GM12874 (cell line): ENCODE measurements at regions not wholly inside any gene's neighbourhood (a gene's known extent, or its start where the extent isn't known, plus 50 kb on each side); places are given as distances from the start of the nearest gene placed in this dataset.

ENCODE experiments used
- CTCF ChIP-seq: IDR thresholded peaks from 2 replicates; pipeline ENCODE4 v1.5.1; 2011; ENCODE audit warnings: low read depth, mild to moderate bottlenecking, control low read depth, low read length, moderate library complexity; ENCODE audit not compliant: insufficient read depth

DNA sequence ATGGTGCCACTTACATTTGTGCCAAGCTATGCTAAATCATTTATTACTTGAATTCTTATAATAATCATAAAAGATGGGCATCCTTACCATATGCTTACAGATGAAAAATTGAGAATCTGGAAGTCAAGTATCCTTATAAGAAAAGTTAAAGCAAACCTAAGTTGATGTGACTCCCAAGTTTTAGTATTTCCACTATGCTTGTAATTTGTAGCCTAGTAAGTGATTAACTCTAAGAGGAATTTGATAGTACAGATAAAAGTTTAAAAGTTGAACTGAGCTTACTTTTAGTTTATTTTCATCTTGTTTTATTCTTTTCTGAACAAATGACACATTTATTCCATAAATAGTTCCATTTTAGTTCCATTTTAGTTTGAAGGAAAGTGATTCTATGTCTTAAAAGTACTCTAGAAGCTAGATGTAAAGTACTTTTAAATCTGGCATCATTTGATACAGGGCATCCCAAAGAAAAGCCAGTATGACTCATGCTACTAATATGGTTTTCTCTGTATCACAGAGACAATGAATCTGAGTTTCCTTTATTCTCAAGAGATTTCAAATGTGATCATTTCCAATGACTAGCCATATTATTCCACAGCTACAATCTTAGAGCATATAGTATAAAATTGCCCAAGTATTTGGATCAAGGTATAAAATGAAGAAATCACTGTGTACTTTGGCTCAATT lies 596.0 kb downstream of the SLC16A7 start:
- no peak for TF ChIP-seq CTCF

DNA sequence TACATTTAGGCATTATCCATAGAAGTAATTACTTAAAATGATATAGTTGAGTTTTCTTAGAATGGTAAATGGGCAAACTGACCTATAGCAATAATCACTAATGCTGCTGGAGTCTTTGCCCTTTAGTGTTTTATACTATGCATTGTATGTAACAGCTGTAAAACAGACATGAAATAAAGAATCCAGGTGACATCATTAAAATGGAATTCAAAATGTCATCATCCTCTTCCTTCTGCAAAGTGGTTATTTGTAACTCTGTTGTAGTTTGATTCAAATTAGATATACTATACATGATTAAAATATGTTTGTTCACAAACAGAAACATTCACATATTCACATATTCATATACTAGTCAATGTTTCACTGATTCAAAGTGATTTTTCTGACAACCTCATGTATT lies 598.8 kb downstream of the SLC16A7 start:
- no peak for TF ChIP-seq CTCF

DNA sequence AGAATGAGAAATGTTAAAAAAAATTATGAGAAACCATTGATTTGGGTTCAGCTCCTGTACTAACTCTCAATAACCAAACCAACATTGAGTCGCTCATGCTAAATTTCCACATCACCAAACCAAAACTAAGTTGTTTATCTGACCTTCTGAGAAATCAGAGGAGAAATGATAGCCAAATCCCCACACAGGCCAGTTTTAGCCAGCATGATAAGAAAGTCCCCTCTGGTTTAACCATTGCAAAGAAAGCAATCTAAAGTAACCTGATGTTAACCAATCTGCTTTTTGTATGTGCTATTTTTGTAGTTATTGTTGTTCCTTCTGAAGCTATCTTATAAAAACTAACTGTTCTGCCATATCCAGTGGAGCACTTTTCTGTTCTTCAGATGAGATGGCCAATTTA lies 599.7 kb downstream of the SLC16A7 start:
- TF ChIP-seq CTCF: no peak

GRCh38 chr12:60196366-60196765 lies 600.5 kb downstream of the SLC16A7 start:
- TF ChIP-seq CTCF: no peak

GRCh38 chr12:60197589-60197988 lies 601.8 kb downstream of the SLC16A7 start:
- no peak for TF ChIP-seq CTCF

- TF ChIP-seq CTCF: no peak
Observed at GRCh38 chr12:60201891-60202290, 606.1 kb downstream of the SLC16A7 start.

DNA sequence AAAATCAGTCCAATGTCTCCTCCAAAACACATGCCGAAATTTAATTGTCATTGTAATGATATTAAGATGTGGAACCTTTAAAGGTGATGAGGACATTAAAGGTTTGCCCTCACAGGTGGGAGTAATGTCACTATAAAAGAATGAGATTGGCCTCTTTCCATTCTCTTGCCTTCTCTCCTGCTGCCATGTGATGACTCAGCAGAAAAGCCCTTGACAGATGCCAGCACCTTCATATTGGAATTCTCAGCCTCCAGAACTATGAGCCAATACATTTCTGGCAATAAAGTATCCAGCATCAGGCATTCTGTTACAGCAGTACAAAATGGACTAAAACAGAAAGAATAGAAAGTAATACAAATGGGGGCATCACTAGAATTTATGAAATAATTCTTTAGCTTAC lies 609.7 kb downstream of the SLC16A7 start:
- TF ChIP-seq CTCF: no peak
